ENCODE measurements at regions not wholly inside any gene's neighbourhood (a gene's known extent, or its start where the extent isn't known, plus 50 kb on each side); places are given as distances from the start of the nearest gene placed in this dataset.

GRCh38 chr11:122190768-122191167, 74.8 kb upstream of the BLID start:
- TF ChIP-seq CEBPB (IDR thresholded peaks at IDR 0.05) = no peak
- TF ChIP-seq, protein P1, sequence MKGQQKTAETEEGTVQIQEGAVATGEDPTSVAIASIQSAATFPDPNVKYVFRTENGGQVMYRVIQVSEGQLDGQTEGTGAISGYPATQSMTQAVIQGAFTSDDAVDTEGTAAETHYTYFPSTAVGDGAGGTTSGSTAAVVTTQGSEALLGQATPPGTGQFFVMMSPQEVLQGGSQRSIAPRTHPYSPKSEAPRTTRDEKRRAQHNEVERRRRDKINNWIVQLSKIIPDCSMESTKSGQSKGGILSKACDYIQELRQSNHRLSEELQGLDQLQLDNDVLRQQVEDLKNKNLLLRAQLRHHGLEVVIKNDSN (IDR thresholded peaks at IDR 0.05) = no peak
- TF ChIP-seq REST (IDR thresholded peaks at IDR 0.05; ENCODE audit: low read depth) = no peak
- TF ChIP-seq YY1 (IDR thresholded peaks at IDR 0.05; ENCODE audit: low read depth) = no peak
- TF ChIP-seq ZBTB7A (IDR thresholded peaks at IDR 0.05; ENCODE audit: low read depth) = no peak
- no peak for TF ChIP-seq RAD21 (IDR thresholded peaks at IDR 0.05; ENCODE audit: low read depth)
- TF ChIP-seq TAF1 (IDR thresholded peaks at IDR 0.05; ENCODE audit: low read depth) = no peak
- no peak for TF ChIP-seq TEAD4 (IDR thresholded peaks at IDR 0.05)
- TF ChIP-seq FOXM1 (IDR thresholded peaks at IDR 0.05; ENCODE audit: borderline replicate concordance, low read depth) = no peak
- no peak for TF ChIP-seq NFIC (IDR thresholded peaks at IDR 0.05)
- no peak for TF ChIP-seq TCF12 (IDR thresholded peaks at IDR 0.05; ENCODE audit: low read depth)
- TF ChIP-seq CREB1 (IDR thresholded peaks at IDR 0.05; ENCODE audit: low read depth) = no peak
- TF ChIP-seq EGR1 (IDR thresholded peaks at IDR 0.05) = no peak
- no peak for TF ChIP-seq EP300 (IDR thresholded peaks at IDR 0.05; ENCODE audit: borderline replicate concordance)
- no peak for TF ChIP-seq MAX (IDR thresholded peaks at IDR 0.05)

GRCh38 chr11:122189229-122189628, 73.2 kb upstream of the BLID start:
- TF ChIP-seq EGR1 (IDR thresholded peaks at IDR 0.05) = no peak
- TF ChIP-seq TEAD4 (IDR thresholded peaks at IDR 0.05) = peak; percentile 46; the same call in 1 of the 2 replicates

DNA sequence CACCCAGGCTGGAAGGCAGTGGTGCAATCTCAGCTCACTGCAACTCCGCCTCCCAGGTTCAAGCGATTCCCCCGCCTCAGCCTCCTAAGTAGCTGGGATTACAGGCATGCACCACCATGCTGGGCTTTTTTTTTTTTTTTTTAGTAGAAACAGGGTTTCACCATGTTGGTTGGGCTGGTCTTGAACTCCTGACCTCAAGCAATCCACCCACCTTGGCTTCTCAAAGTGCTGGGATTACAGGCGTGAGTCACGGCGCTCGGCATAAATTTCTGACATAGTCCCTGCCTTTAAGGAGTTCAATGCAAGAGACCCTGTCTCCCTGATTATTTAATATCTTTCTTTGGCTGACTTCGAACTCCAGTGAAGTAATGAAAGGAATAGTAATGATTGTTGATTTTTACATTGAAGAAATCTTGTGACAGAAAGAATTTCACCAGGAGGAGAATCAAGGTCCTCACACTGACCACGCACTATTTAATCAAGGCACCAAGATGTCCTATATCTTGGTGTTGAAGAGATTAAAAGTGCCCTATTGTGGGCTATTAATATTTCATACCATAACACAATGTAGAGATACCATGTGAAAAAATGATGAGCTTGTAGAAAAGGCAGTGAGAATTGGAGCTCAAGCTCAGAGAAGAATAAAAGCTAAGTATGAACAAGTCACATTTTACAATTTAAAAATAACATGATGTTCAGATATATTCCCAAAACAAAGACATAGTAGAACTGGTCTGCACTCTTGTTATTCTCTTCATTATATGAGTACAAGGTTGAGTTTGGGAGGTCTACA, 71.6 kb upstream of the BLID start:
- no peak for TF ChIP-seq RAD21 (IDR thresholded peaks at IDR 0.05; ENCODE audit: low read depth)
- no peak for TF ChIP-seq CEBPB (IDR thresholded peaks at IDR 0.05)

DNA sequence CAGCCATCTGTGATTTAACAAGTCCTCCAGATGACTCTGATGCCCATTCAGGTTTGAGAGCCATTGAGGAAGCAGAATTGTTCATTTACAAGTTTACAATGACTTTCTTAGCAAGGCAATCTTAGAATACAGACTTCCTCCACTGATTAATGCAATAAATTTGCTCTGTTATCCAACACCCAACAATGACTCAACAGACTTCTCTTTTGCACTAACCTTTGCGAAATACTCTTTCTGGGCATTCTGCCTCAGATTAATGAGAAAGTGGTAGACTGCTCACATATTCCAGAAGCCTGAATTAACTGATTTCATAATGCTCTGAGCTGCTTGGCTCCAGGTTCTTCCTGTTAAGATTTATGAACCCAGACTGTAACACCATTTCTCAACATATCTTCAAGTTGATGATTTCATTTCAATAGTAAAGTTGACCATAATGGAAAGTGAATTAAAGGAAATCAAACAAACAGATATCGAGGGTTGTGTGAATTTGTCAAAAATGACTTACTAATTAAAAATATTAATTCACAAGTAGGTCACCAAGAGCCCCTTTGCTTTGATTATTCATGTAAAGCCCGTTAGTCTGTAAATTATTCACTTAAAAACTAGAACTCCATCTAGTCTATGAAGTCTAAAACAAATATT, 70.5 kb upstream of the BLID start:
- no peak for TF ChIP-seq RAD21 (IDR thresholded peaks at IDR 0.05; ENCODE audit: low read depth)
- 0 out of 2 replicates have a peak, but pooled peaks have one; percentile 6 for TF ChIP-seq CEBPB (IDR thresholded peaks at IDR 0.05)

DNA sequence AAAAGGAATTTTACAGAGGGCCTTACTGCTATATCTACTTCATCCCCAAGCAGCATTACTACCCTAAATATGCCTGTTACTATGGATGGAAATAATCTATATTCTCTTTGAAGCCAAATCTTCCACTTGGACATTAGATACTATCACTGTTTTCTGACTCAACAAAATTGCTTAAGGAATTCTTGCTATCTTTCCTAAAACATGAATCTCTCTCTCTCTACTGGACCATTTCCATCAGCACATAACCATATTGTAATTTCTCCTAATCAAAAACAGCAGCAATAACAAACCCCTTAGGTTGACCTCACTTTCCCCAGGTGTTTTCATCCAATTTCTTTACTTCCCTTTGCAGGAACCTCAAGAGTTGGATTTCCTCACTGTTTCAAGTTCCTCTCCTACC, 67.9 kb upstream of the BLID start:
- TF ChIP-seq MAX (IDR thresholded peaks at IDR 0.05) (no peak), NFIC (IDR thresholded peaks at IDR 0.05) (no peak), ZBTB7A (IDR thresholded peaks at IDR 0.05; ENCODE audit: low read depth) (no peak), TCF12 (IDR thresholded peaks at IDR 0.05; ENCODE audit: low read depth) (no peak), CEBPB (IDR thresholded peaks at IDR 0.05) (no peak), REST (IDR thresholded peaks at IDR 0.05; ENCODE audit: low read depth) (no peak), EP300 (IDR thresholded peaks at IDR 0.05; ENCODE audit: borderline replicate concordance) (no peak), CREB1 (IDR thresholded peaks at IDR 0.05; ENCODE audit: low read depth) (no peak), TAF1 (IDR thresholded peaks at IDR 0.05; ENCODE audit: low read depth) (no peak)
- TF ChIP-seq, protein P1 (IDR thresholded peaks at IDR 0.05) = no peak

GRCh38 chr11:122181893-122182292, 65.9 kb upstream of the BLID start:
- TF ChIP-seq TCF12 (IDR thresholded peaks at IDR 0.05; ENCODE audit: low read depth) (no peak), ZBTB7A (IDR thresholded peaks at IDR 0.05; ENCODE audit: low read depth) (no peak), CREB1 (IDR thresholded peaks at IDR 0.05; ENCODE audit: low read depth) (no peak), MAX (IDR thresholded peaks at IDR 0.05) (no peak), TAF1 (IDR thresholded peaks at IDR 0.05; ENCODE audit: low read depth) (no peak), TEAD4 (IDR thresholded peaks at IDR 0.05) (no peak), EP300 (IDR thresholded peaks at IDR 0.05; ENCODE audit: borderline replicate concordance) (no peak), EGR1 (IDR thresholded peaks at IDR 0.05) (no peak), NFIC (IDR thresholded peaks at IDR 0.05) (no peak), RAD21 (IDR thresholded peaks at IDR 0.05; ENCODE audit: low read depth) (no peak), CEBPB (IDR thresholded peaks at IDR 0.05) (no peak)
- TF ChIP-seq, protein P1 (IDR thresholded peaks at IDR 0.05) = no peak
